GM21390 (cell line): ENCODE measurements at regions not wholly inside any gene's neighbourhood (a gene's known extent, or its start where the extent isn't known, plus 50 kb on each side); places are given as distances from the start of the nearest gene placed in this dataset.
"Not testable (repeated sequence)": the region's sequence is repeated elsewhere in the genome, so short reads cannot be mapped to it uniquely, and the experiment has no call there.

Experiments
- ATAC-seq: cut with Tn5 transposase; IDR thresholded peaks from one replicate; pipeline ENCODE4 v1.9.1; 2021; ENCODE audit not compliant: unreplicated experiment

DNA sequence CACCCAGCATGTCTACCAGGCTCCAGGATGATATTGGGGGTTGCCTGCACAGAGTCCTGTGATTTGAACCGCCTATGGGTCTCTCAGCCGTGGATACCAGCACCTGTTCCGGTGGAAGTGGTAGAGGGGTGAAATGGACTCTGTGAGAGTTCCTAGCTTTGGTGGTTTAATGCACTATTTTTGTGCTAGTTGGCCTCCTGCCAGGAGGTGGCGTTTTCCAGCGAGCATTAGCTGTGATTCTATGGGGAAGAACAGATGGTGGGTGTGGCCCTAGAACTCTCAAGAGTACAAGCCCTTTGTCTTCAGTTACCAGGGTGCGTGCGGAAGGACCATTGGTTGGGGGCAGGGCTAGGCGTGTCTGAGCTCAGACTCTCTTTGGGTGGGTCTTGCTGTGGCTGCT, 316.9 kb upstream of the AMOT start:
- ATAC-seq = no peak

DNA sequence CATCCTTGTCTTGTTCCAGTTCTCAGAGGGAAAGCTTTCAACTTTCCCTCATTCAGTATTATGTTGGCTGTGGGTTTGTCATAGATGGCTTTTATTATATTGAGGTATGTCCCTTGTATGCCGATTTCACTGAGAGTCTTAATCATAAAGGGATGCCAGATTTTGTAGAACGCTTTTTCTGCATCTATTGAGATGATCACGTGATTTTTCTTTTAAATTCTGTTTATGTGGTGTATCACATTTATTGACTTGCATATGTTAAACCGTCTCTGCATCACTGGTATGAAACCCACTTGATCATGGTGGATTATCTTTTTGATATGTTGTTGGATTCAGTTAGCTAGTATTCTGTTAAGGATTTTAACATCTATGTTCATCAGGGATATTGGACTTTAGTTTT, 313.7 kb upstream of the AMOT start:
- not testable (repeated sequence) for ATAC-seq

DNA sequence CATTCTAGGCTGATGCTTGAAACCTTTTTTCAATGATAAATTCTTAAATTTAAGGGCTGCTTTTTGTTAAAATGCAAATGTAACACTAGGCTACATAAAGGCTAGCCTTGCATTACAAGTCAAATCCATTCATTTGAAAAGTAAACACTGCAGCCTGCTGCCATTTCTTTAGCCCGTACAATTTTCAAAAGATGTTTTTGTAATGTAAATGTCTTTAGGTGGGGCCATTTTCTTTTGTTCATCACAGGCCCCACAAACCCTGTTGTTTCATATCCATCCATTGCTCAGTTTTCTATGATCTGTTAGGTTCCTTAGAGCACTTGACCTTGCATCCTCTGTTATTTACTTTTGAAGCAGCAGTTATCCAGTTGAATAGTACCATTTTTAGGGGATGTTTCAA, 296.2 kb upstream of the AMOT start:
- ATAC-seq = no peak

DNA sequence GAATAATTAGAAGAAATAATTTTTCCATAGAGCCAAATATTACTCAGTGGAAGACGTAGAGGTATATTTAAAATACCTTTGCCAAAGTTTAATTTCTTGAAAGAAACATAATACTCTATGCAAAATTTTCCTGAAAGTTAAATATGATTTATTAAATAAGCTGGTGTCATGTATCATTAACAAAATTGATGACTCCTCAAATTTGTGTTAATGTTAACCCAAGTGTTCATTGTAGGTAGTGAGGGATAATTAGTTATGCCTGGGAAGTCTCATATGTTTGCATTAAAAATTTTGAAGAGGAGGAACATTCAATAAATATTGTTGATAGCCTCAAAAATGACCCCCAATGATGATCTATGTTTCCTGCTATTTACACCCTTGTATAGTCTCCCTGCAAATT, 292.7 kb upstream of the AMOT start:
- ATAC-seq = no peak

DNA sequence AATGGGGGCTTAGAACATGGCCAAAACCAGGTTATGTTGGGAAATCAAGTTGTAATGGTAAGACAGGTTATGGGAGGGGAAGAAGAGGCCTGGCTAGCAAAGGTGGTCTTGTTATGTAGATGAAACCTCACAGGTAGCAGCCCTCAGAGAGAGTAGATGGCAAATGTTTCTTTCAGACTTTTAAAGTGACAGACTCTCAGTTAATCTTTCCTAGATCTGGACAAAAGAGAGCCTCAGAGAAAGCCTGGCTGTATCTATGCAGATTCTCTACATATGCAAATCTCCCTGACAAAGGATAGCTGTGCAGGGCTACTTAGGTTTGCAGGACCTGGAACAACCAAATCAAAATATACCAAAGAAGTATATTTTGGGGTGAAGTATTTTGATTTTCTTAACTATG, 284.1 kb upstream of the AMOT start:
- no peak for ATAC-seq

DNA sequence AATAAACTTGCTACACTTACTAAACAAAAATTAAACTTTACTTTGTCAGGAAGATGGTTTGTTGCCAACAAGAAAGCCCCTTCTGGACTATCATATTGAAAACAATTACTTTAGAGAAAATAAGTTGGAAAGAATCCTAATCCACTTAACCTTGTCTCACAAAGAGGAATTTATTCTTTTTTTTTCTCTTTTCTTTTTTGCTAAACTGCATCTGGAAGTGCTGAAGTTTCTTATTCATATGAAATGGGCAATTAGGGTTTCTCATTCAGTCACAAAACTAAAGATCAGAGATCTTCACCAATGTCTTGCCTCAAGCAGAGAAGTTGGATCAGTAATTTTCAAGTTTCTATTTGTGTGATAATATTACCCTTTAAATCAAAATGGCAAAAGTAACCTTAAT, 234.9 kb upstream of the AMOT start:
- no peak for ATAC-seq

DNA sequence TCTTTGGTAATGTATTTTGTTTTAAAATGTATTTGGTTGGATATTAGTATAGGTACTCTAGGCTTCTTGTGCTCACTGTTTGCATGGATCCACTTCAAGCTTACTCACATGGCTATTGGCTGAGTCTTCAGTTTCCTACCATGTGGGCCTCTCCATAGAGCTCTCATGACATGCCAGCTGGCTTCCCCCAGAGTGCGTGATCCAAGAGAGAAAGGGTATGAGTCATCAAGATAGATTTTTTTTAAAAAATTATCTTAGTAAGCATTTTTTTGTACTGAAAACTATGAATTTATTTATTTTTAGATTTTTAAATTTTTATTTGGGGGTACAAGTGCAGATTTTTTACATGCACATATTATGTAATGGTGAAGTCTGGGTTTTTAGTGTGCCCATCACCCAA, 219.1 kb upstream of the AMOT start:
- no peak for ATAC-seq

DNA sequence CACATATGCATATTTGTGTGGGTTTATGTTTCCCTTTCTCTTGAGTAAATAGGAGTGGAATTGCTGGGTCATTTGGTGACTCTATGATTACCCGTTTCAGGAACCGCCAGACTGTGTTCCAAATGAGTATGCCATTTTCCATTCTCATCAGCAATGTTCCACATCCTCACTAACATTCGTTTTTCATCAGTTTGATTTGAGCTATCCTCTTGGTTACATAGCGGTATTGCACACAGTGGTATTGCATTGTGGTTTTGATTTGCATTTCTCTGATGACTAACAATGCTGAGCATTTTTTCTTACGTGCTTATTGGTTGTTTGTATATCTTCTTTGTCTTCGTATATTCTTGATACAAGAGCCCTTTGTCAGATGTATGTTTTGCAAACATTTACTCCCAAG, 218.0 kb upstream of the AMOT start:
- ATAC-seq = no peak

DNA sequence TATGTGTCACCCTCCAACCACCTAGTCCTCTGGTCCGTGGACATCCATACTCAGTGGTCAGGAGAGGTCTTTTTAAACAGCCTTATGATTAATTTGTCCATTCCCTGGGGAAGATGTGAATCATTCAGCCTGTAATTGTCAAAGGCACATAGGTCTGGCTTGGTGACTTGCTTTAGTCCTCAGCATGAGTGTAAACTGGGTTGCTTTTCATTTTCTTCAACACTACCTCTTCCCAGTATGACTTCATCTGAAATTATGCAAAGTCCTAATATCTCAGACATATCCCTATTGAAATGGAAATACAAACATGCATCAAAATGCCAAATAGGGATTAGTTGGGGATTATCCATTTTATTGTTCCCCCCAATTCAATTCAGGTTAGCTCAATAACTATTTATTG, 208.3 kb upstream of the AMOT start:
- ATAC-seq = no peak

DNA sequence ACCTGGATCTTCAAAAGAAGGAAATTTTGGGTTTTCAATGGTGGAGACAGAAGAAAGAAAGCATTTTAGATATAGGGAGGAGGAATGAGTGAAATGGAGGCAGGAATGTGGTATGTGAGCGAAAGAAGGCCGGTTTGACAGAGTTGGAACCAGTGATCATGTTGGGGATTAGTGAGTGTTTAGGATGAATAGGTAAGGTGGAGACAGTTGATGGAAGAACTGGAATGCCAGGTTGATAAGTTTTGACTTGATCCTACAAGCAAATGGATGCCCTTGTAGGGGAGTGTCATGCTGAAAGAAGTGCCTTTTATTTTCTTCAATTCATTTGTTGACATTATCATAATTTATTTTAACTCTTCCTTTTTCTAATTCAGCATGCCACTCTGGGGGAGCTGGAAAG, 207.8 kb upstream of the AMOT start:
- ATAC-seq = no peak

DNA sequence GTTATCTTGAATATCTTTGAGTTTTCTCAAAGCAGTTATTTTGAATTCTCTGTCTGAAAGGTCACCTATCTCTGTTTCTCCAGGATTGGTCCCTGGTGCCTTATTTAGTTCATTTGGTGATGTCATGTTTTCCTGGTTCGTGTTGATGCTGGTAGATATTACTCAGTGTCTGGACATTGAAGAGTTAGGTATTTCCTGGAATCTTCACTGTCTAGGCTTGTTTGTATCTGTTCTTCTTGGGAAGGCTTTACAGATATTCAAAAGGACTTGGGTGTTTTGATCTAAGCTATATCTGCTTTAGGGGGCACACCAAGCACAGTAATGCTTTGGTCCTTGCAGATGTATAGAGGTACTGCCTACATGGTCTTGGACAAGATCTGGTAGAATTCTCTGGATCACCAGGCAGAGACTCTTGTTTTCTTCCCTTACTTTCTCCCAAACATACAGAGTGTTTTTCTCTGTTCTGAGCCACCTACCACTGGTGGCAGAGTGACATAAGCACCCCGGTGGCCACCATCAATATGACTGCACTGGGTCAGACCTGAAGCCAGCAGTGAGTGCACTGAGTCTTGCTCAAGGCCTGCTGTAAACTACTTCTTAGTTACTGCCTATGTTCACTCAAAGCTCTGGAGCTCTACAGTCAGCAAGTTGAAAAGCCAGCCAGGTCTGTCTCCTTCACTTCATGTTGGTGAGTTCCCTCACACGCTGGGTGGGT, 193.5 kb upstream of the AMOT start:
- ATAC-seq = no peak

DNA sequence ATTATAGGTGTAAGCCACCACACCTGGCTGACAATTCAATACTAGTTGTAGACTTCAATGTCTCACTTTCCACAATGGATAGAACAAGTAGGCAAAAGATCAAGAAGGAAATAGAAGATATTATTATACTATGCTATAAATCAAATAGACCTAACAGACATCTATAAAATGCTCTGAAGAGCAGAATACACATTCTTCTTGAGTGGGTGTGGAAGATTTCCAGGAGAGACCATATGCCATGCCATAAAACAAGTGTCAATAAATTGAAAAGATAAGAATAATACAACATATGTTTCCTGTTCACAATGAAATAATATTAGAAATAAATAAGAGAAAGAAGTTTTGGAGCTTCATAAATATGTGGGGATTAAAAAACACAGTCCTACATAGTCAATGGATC, 179.3 kb upstream of the AMOT start:
- no peak for ATAC-seq

DNA sequence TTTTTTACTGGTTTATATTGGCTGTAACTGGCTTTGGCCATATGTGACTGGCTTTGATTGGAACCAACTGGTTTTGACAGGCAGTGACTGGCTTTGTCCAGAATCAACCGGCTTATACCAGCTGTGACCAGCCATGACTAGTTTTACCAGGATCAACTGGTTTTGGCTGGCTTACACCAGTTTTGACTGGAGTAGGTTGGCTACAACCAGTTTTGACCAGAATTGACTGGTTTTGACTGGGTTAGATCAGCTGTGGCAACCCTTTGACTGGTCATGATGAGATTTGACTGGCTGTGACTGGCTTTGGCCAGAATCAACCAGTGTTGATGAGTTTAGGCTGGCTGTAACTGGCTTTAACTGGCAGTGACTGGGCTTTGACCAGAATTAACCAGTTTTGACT, 169.2 kb upstream of the AMOT start:
- no peak for ATAC-seq

DNA sequence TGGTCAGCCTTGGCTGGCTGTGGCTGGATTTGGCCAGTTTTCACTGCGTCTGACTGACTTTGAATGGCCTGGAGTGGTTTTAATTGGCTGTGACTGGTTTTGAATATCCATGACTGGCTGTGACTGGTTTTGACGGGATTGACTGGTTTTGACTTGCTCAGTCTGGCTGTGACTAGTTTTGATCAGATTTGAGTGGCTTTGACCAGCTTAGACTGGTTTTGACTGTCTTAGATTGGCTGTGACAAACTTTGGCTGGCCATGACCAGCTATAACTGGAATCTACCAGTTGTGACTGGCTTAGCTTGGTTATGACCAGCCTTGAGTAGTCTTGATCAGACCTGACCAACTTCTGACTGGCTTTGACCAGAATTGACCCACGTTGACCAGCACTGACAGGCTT, 168.4 kb upstream of the AMOT start:
- no peak for ATAC-seq

DNA sequence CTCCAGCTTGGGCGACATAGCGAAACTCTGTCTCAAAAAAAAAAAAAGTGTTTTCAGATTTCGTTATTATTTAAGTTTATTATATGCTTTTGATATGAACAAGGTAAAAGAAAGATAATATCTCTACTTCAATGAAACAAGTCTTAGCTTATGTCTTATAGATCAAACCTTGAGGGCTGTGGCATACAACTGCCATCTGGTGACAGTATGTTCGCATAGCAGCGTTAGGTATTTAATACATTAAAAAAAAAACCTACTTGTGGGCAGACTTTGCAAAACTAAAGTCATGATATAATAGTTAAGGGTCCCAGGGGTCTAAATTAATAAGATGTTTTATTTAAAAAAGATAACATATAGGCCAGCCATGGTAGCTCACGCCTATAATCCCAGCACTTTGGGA, 161.2 kb upstream of the AMOT start:
- no peak for ATAC-seq

DNA sequence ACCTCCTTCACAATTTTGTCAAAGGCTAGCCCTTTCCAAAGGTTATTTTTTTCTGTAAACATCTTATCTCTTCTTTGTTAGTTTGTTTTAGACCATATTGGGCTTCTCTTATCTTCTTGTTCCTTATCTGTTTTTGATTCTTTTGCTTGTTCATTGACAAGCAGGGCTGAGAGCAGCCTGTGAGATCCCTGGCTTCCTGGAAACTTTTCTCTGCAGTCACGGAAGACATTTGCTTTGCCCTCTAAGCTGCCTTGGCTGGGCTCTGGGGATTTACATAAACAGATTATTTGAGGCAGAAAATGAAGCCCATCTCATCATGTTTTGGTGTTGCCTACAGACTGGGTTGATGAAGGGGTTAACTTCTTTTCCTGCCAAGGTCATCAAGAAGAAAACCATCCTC, 157.4 kb upstream of the AMOT start:
- no peak for ATAC-seq

DNA sequence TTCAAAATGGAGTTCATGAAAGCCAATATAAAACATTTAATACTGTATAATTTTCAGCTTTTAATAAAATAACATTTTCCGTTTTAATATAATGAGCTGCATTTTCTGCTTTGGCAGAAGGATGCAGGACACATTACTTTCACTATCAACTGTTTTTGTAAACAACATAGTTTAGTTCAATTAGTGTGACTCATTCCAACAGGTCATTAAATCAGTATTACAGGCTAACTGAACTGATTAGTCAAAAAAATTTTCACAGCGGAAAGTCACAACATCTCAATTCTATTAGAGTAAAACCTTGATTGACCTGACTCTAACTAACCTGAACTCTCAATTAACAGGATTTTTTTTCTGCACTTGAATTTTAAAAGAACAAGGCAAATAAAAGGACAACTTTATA, 151.2 kb upstream of the AMOT start:
- no peak for ATAC-seq

DNA sequence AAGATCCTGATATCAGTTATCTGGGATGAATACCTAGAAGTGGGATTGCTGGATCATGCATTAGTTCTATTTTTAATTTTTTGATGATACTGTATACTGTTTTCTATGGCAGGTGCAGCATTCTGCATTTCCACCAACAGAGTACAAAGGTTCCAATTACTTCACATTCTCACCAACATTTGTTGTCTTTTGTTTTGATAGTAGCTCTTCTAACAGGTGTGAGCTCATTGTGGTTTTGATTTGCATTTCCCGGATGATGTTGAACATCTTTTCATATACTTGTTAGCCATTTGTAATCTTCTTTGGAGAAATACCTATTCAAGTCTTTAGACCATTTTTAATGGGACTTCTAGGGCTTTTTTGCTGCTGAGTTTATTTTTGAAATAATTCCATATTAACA, 139.2 kb upstream of the AMOT start:
- no peak for ATAC-seq

DNA sequence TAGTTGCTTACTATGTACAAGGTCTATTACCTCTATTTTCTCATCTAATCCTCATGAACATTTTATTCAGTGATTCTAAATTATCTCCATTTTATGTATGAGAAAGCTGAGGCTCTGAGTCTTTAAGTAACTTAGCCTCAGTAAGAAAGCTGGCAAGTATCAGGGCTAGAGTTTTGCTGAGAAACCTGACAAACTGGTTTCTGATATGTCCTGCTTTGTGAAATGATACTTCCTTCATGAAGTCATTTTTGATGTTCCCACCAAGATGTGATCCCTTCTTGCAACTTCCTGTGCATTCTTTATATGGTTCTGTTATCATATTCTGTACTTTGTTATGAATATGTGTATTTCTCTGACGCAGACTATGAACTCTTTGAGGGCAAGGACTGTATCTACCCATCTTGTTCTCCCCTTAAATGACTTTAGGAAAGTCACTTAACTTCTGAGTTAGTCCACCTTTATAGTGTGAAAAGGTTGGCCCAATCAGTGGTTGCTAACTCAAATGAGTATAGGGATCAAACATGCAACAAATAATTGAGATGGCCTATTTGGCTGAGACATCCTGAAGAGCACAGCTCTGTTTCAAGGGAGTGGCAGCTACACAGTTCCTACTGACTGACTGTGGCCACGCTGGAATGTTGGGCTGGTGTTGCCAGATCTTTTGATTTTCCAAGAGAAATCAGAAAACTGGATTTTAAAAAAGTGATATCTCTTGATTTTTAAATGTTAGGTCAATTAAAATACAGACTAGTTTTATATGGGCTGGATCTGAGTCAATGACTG, 127.9 kb upstream of the AMOT start:
- ATAC-seq = no peak

DNA sequence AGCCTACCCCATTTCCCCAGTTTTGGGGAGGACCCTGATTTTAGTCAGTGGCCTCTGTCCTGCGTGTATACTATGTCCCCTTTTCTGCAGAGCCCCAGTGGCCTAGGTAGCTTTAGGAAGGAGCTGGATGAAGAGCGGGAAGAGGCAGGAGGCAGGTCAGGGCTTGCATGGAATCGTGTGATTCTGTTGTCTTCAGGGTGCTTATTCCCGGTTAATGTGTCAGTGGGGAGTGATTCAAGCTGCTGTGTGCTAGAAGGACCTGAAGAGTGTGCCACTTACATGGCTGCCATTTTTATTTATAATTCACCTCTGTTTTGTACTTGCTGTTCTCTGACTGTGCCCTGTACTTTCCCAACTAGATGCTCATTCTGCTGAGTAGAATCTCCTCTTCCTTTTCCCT, 127.3 kb upstream of the AMOT start:
- ATAC-seq = no peak

DNA sequence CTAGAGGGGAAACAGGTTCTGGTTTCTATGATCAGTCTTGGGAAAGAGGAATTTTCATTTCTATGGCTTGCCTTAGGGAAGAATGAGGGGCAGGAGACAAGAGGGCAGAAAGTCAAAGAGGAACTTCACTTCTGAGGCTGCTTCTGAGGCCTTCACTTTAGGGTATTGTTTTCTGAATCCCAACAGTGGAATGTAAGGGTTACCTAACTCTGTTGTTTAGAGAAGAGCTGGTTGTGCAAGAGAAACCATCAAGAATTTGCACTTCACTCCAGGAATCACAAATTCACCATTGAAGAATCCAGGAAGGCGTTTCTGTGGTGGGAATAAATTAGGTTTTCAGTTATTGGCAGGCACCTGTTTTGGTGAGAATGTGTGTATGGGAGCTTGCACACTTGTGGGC, 126.7 kb upstream of the AMOT start:
- ATAC-seq = no peak

DNA sequence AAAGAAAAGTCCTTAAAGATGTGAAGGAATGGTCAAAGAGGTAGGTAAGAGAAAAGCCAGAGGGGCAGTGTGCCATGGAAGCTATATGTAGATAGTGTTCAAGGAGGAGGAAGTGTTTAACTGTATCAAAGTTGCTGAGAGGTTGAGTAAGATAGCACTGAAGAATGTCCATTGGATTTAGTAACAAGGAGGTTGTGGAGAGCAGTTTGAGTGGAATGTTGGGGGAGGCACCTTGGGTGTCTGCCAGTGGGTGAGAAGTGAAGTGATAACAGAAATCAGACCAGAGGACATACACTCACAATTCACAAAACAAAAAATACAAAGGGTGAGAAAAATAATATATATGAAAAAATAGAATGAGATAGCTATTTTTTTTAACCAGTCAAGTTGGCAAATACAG, 121.3 kb upstream of the AMOT start:
- ATAC-seq = no peak
